HG02571 (cell line): ENCODE measurements at regions not wholly inside any gene's neighbourhood (a gene's known extent, or its start where the extent isn't known, plus 50 kb on each side); places are given as distances from the start of the nearest gene placed in this dataset.

Experiments used
- ATAC-seq: cut with Tn5 transposase; IDR thresholded peaks from one replicate; pipeline ENCODE4 v1.9.1; 2021; ENCODE audit warnings: mild to moderate bottlenecking, moderate library complexity; ENCODE audit not compliant: unreplicated experiment

- ATAC-seq, result no peak
These were observed 154.0 kb downstream of the BMP7 start for GRCh38 chr20:57112448-57112847.

GRCh38 chr20:57114290-57115005 lies 152.0 kb downstream of the BMP7 start:
- no peak for ATAC-seq

GRCh38 chr20:57117296-57117695 lies 149.1 kb downstream of the BMP7 start:
- no peak for ATAC-seq

- ATAC-seq, result no peak
These were observed 148.2 kb downstream of the BMP7 start for GRCh38 chr20:57118107-57118769.
